Neural progenitor cell (in vitro differentiated cells): ENCODE measurements at regions not wholly inside any gene's neighbourhood (a gene's known extent, or its start where the extent isn't known, plus 50 kb on each side); places are given as distances from the start of the nearest gene placed in this dataset.

Experiments
- EZH2 ChIP-seq: fragments of 200-600 bp; sonication (generic); IDR thresholded peaks from 2 replicates; pipeline ENCODE4 v1.6.1; 2017; ENCODE audit warnings: antibody characterized with exemption, mild to moderate bottlenecking, moderate library complexity
- EZH2phosphoT487 ChIP-seq: fragments of 200-600 bp; sonication (generic); IDR thresholded peaks from 2 replicates; pipeline ENCODE4 v1.6.1; 2017; ENCODE audit warnings: antibody characterized with exemption
- TF ChIP-seq, protein P1 (sequence below): fragments of 200-600 bp; sonication (generic); IDR thresholded peaks from 2 replicates; pipeline ENCODE4 v1.5.1; 2017; ENCODE audit warnings: antibody characterized with exemption, mild to moderate bottlenecking

- TF ChIP-seq, protein P1, sequence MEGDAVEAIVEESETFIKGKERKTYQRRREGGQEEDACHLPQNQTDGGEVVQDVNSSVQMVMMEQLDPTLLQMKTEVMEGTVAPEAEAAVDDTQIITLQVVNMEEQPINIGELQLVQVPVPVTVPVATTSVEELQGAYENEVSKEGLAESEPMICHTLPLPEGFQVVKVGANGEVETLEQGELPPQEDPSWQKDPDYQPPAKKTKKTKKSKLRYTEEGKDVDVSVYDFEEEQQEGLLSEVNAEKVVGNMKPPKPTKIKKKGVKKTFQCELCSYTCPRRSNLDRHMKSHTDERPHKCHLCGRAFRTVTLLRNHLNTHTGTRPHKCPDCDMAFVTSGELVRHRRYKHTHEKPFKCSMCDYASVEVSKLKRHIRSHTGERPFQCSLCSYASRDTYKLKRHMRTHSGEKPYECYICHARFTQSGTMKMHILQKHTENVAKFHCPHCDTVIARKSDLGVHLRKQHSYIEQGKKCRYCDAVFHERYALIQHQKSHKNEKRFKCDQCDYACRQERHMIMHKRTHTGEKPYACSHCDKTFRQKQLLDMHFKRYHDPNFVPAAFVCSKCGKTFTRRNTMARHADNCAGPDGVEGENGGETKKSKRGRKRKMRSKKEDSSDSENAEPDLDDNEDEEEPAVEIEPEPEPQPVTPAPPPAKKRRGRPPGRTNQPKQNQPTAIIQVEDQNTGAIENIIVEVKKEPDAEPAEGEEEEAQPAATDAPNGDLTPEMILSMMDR: no peak
- TF ChIP-seq EZH2 (no peak), EZH2phosphoT487 (no peak)
Measured at GRCh38 chr2:228869636-228870264, 401.3 kb downstream of the PID1 start.
